ENCODE measurements at regions not wholly inside any gene's neighbourhood (a gene's known extent, or its start where the extent isn't known, plus 50 kb on each side); places are given as distances from the start of the nearest gene placed in this dataset.

- TF ChIP-seq CTCF (IDR thresholded peaks at IDR 0.05; ENCODE audit: low read length), result no peak
- no peak for TF ChIP-seq EZH2phosphoT487 (IDR thresholded peaks at IDR 0.05; ENCODE audit: low read length)
- no peak for TF ChIP-seq EZH2 (optimal IDR thresholded peaks at IDR 0.05; ENCODE audit: low read depth, low read length)
- Histone ChIP-seq H3K79me2 (ENCODE audit: low read length) (no peaks in the 10 kb centered on the region), H3K9me2 (replicated peaks; ENCODE audit: insufficient read depth, low read length) (no peaks in the 10 kb centered on the region), H4K20me1 (ENCODE audit: insufficient read depth, low read length) (no peaks in the 10 kb centered on the region), H3K9ac (ENCODE audit: low read length) (no peak overlapping the region), H3F3A (ENCODE audit: insufficient read depth, low read length) (no peaks in the 10 kb centered on the region), H3K9me3 (replicated peaks; ENCODE audit: insufficient read depth, low read length) (no peaks in the 10 kb centered on the region), H2AFZ (ENCODE audit: low read length) (no peak overlapping the region), H3K27ac (ENCODE audit: low read length) (no peak overlapping the region), H3K4me2 (ENCODE audit: low read depth, low read length) (no peak overlapping the region), H3K36me3 (replicated peaks; ENCODE audit: insufficient read depth, low read length) (no peaks in the 10 kb centered on the region), H3K4me1 (ENCODE audit: low read length) (no peaks in the 10 kb centered on the region), H3K27me3 (replicated peaks; ENCODE audit: insufficient read depth, low read length) (no peaks in the 10 kb centered on the region), H3K4me3 (ENCODE audit: low read length) (no peak overlapping the region)
- DNase-seq, result no peak
These were observed 132.6 kb upstream of the SMLR1 start for GRCh38 chr6:130694606-130695005.

GRCh38 chr6:130696806-130697205, 130.4 kb upstream of the SMLR1 start:
- no peaks in the 10 kb centered on the region for H3K9me3 ChIP-seq (replicated peaks; ENCODE audit: insufficient read depth, low read length)
- DNase-seq, result no peak

GRCh38 chr6:130697271-130697994, 129.8 kb upstream of the SMLR1 start:
- Histone ChIP-seq H2AFZ (ENCODE audit: low read length) (peak overlapping the region; percentile 19; the same call in 1 of the 2 replicates), H3K4me3 (ENCODE audit: low read length) (peak overlapping the region; percentile 8; the same call in 1 of the 2 replicates), H3K79me2 (ENCODE audit: low read length) (no peaks in the 10 kb centered on the region), H3K27ac (ENCODE audit: low read length) (no peak overlapping the region), H3K36me3 (replicated peaks; ENCODE audit: insufficient read depth, low read length) (no peaks in the 10 kb centered on the region), H4K20me1 (ENCODE audit: insufficient read depth, low read length) (no peaks in the 10 kb centered on the region), H3K27me3 (replicated peaks; ENCODE audit: insufficient read depth, low read length) (no peaks in the 10 kb centered on the region), H3K9me2 (replicated peaks; ENCODE audit: insufficient read depth, low read length) (no peaks in the 10 kb centered on the region), H3K9ac (ENCODE audit: low read length) (peak overlapping the region; percentile 31; the same call in 1 of the 2 replicates), H3K9me3 (replicated peaks; ENCODE audit: insufficient read depth, low read length) (no peaks in the 10 kb centered on the region), H3K4me1 (ENCODE audit: low read length) (no peaks in the 10 kb centered on the region), H3K4me2 (ENCODE audit: low read depth, low read length) (peak overlapping the region; percentile 12; the same call in 1 of the 2 replicates), H3F3A (ENCODE audit: insufficient read depth, low read length) (no peaks in the 10 kb centered on the region)
- DNase-seq, result no peak
- TF ChIP-seq CTCF (IDR thresholded peaks at IDR 0.05; ENCODE audit: low read length), result no peak
- TF ChIP-seq EZH2 (optimal IDR thresholded peaks at IDR 0.05; ENCODE audit: low read depth, low read length), result no peak
- no peak for TF ChIP-seq EZH2phosphoT487 (IDR thresholded peaks at IDR 0.05; ENCODE audit: low read length)

More at GRCh38 chr6:130696806-130697205, 130.4 kb upstream of the SMLR1 start:
- Histone ChIP-seq H3F3A (ENCODE audit: insufficient read depth, low read length) (no peaks in the 10 kb centered on the region), H2AFZ (ENCODE audit: low read length) (no peak overlapping the region), H3K27ac (ENCODE audit: low read length) (no peak overlapping the region), H3K4me3 (ENCODE audit: low read length) (no peak overlapping the region), H4K20me1 (ENCODE audit: insufficient read depth, low read length) (no peaks in the 10 kb centered on the region), H3K4me1 (ENCODE audit: low read length) (no peaks in the 10 kb centered on the region), H3K4me2 (ENCODE audit: low read depth, low read length) (no peak overlapping the region), H3K9me2 (replicated peaks; ENCODE audit: insufficient read depth, low read length) (no peaks in the 10 kb centered on the region), H3K36me3 (replicated peaks; ENCODE audit: insufficient read depth, low read length) (no peaks in the 10 kb centered on the region), H3K27me3 (replicated peaks; ENCODE audit: insufficient read depth, low read length) (no peaks in the 10 kb centered on the region), H3K79me2 (ENCODE audit: low read length) (no peaks in the 10 kb centered on the region), H3K9ac (ENCODE audit: low read length) (no peak overlapping the region)
- TF ChIP-seq EZH2phosphoT487 (IDR thresholded peaks at IDR 0.05; ENCODE audit: low read length), result no peak
- no peak for TF ChIP-seq CTCF (IDR thresholded peaks at IDR 0.05; ENCODE audit: low read length)
- TF ChIP-seq EZH2 (optimal IDR thresholded peaks at IDR 0.05; ENCODE audit: low read depth, low read length), result no peak

Data from MM.1S (cell line).